Progenitor cell of endocrine pancreas (in vitro differentiated cells): ENCODE measurements at regions not wholly inside any gene's neighbourhood (a gene's known extent, or its start where the extent isn't known, plus 50 kb on each side); places are given as distances from the start of the nearest gene placed in this dataset.

Experiments
- DNase-seq: peaks from one replicate; pipeline ENCODE4 v3.0.0; 2021; ENCODE audit warnings: low spot score; ENCODE audit not compliant: unreplicated experiment
- H3K27ac Mint-ChIP-seq: 2 replicates; pipeline ENCODE4 v1.8.0; 2021; ENCODE audit warnings: mild to moderate bottlenecking, moderate library complexity, mixed read lengths
- H3K27me3 Mint-ChIP-seq: 2 replicates; pipeline ENCODE4 v1.8.0; 2021; ENCODE audit warnings: mixed read lengths
- H3K36me3 Mint-ChIP-seq: 2 replicates; pipeline ENCODE4 v1.8.0; 2022; ENCODE audit warnings: mixed read lengths; ENCODE audit not compliant: insufficient read depth
- H3K4me1 Mint-ChIP-seq: 2 replicates; pipeline ENCODE4 v1.8.0; 2021; ENCODE audit warnings: low read depth, mixed read lengths
- H3K4me3 Mint-ChIP-seq: 2 replicates; pipeline ENCODE4 v1.8.0; 2021; ENCODE audit warnings: low read depth, mild to moderate bottlenecking, moderate library complexity, mixed read lengths
- H3K9me3 Mint-ChIP-seq: 2 replicates; pipeline ENCODE4 v1.8.0; 2021; ENCODE audit warnings: low read depth, mixed read lengths
- CTCF ChIP-seq: fragments of 200-600 bp; sonication (generic); IDR thresholded peaks from one replicate; pipeline ENCODE4 v1.5.0; 2021; ENCODE audit warnings: antibody characterized with exemption, mild to moderate bottlenecking; ENCODE audit not compliant: unreplicated experiment

GRCh38 chr1:58842941-58843340 lies 59.1 kb upstream of the JUN start:
- H3K4me1 Mint-ChIP-seq = no peaks in the 10 kb centered on the region
- peak overlapping the region; percentile 60 for H3K27ac Mint-ChIP-seq
- no peaks in the 10 kb centered on the region for H3K36me3 Mint-ChIP-seq
- H3K9me3 Mint-ChIP-seq = no peaks in the 10 kb centered on the region
- no peak for DNase-seq
- H3K4me3 Mint-ChIP-seq = no peak overlapping the region
- peaks cover 3% of the 10 kb centered on the region for H3K27me3 Mint-ChIP-seq
- TF ChIP-seq CTCF = no peak

- DNase-seq = no peak
- Mint-ChIP-seq H3K36me3 (no peaks in the 10 kb centered on the region), H3K9me3 (no peaks in the 10 kb centered on the region), H3K4me1 (no peaks in the 10 kb centered on the region), H3K4me3 (no peak overlapping the region), H3K27me3 (peaks cover 2% of the 10 kb centered on the region), H3K27ac (no peak overlapping the region)
- no peak for TF ChIP-seq CTCF
Measured at GRCh38 chr1:58844176-58844575, 60.3 kb upstream of the JUN start.

GRCh38 chr1:58845942-58846341 lies 62.1 kb upstream of the JUN start:
- no peak overlapping the region for H3K27ac Mint-ChIP-seq
- no peak for TF ChIP-seq CTCF
- no peaks in the 10 kb centered on the region for H3K4me1 Mint-ChIP-seq
- no peak for DNase-seq
- no peaks in the 10 kb centered on the region for H3K36me3 Mint-ChIP-seq
- peaks cover 4% of the 10 kb centered on the region for H3K27me3 Mint-ChIP-seq
- H3K9me3 Mint-ChIP-seq = no peaks in the 10 kb centered on the region
- H3K4me3 Mint-ChIP-seq = no peak overlapping the region

GRCh38 chr1:58848818-58849411 lies 65.1 kb upstream of the JUN start:
- H3K4me1 Mint-ChIP-seq = peaks cover 13% of the 10 kb centered on the region
- no peak overlapping the region for H3K4me3 Mint-ChIP-seq
- no peaks in the 10 kb centered on the region for H3K36me3 Mint-ChIP-seq
- H3K27me3 Mint-ChIP-seq = peaks cover 7% of the 10 kb centered on the region
- no peak for TF ChIP-seq CTCF
- no peak overlapping the region for H3K27ac Mint-ChIP-seq
- DNase-seq = no peak
- H3K9me3 Mint-ChIP-seq = no peaks in the 10 kb centered on the region

- no peaks in the 10 kb centered on the region for H3K9me3 Mint-ChIP-seq
- TF ChIP-seq CTCF = no peak
- H3K4me3 Mint-ChIP-seq = no peak overlapping the region
- no peaks in the 10 kb centered on the region for H3K36me3 Mint-ChIP-seq
- H3K27ac Mint-ChIP-seq = no peak overlapping the region
- H3K4me1 Mint-ChIP-seq = peaks cover 16% of the 10 kb centered on the region
- DNase-seq = no peak
- H3K27me3 Mint-ChIP-seq = peaks cover 7% of the 10 kb centered on the region
Measured at GRCh38 chr1:58849551-58849950, 65.7 kb upstream of the JUN start.
